ENCODE measurements at regions not wholly inside any gene's neighbourhood (a gene's known extent, or its start where the extent isn't known, plus 50 kb on each side); places are given as distances from the start of the nearest gene placed in this dataset.
"Not testable (repeated sequence)": the region's sequence is repeated elsewhere in the genome, so short reads cannot be mapped to it uniquely, and the experiment has no call there.

DNA sequence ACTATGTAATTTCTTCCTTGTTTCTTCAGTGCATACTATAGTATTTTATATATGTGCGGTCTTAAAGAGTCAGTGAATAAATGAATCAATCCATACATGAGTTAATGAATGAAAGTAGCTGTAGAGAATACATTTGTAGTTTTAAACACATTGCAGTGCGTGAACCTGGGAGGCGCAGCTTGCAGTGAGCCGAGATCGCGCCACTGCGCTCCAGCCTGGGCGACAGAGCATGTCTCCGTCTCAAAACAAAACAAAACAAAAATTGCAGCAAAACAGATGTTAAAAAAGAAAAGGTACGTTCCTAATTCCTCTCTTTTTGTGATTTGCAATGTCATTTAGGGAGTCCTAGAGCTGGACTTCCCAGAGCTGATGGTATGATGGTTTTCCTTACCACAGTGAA, 1144.8 kb upstream of the FANCL start:
- Histone ChIP-seq H3K9ac (ENCODE audit: low read depth, low read length) (no peak overlapping the region), H3K27me3 (ENCODE audit: control insufficient read depth, insufficient read depth, low read length) (no peaks in the 10 kb centered on the region), H3K9me3 (replicated peaks; ENCODE audit: low read length) (no peaks in the 10 kb centered on the region), H3K4me2 (ENCODE audit: low read length) (no peak overlapping the region), H3K4me1 (ENCODE audit: control insufficient read depth, insufficient read depth, low read length) (no peaks in the 10 kb centered on the region), H3K4me3 (ENCODE audit: low read length) (no peak overlapping the region), H3K36me3 (ENCODE audit: insufficient read depth, low read length) (no peaks in the 10 kb centered on the region)

DNA sequence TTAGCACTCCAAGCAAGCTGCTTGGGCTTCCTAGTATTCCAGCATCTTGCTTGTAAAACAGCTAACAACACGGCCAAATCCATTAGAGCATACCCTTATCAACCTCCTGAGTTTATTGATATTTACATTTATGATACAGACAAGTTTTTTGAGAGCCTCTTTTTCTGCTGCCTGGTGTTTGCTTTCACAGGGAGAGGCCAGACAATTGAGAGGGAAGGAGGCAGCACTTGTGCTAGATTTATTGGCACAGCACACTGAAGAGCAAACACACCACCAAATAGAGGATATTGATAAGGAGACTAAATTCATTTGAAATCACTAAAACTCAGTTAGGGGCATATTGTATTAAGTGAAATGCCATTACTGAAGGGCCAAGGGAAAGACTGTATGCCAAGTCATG, 1142.3 kb upstream of the FANCL start:
- Histone ChIP-seq H3K4me3 (ENCODE audit: low read length) (no peak overlapping the region), H3K27me3 (ENCODE audit: control insufficient read depth, insufficient read depth, low read length) (no peaks in the 10 kb centered on the region), H3K36me3 (ENCODE audit: insufficient read depth, low read length) (no peaks in the 10 kb centered on the region), H3K4me2 (ENCODE audit: low read length) (no peak overlapping the region), H3K4me1 (ENCODE audit: control insufficient read depth, insufficient read depth, low read length) (no peaks in the 10 kb centered on the region), H3K9me3 (replicated peaks; ENCODE audit: low read length) (no peaks in the 10 kb centered on the region), H3K9ac (ENCODE audit: low read depth, low read length) (no peak overlapping the region)

DNA sequence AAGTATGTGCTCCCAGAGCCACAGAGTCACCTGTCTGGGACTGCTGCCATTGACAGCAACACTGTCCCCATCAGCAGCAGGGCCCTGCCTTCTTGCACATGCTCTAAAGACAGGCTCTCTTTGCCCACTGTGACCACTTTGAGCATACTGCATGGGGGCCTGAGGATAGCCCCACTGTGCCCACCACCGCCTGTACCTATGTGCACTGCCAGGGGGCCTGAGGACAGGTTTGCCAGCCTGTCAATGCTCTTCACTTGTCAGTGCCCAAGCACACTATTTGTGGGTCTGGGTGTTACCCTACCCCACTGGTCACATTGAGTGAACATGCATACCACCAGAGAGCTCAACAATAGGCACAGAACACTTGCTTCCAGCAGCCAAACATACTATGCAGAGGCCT, 1137.0 kb upstream of the FANCL start:
- Histone ChIP-seq H3K4me2 (ENCODE audit: low read length) (no peak overlapping the region), H3K27me3 (ENCODE audit: control insufficient read depth, insufficient read depth, low read length) (no peaks in the 10 kb centered on the region), H3K9me3 (replicated peaks; ENCODE audit: low read length) (peaks cover 8% of the 10 kb centered on the region)

DNA sequence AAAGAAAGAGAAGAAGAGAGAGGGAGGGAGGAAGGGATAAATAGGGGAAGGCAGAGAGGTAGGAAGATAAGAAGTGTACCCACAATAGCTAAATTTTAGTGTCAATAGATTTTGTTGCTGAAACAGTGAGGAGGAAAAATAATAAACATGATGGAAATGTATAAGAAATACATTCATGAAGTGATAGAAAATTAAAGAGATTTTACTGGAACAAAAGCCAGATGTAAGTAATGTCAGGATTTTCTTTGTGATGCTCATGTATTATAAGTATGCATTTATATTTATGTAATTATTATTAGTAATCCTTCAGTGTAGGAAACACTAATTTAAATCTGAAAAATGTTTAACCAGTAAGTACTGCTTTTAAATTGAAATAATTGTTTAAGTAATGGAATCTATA, 1125.2 kb upstream of the FANCL start:
- H3K4me2 ChIP-seq (ENCODE audit: low read length), result no peak overlapping the region
- no peak overlapping the region for H3K9ac ChIP-seq (ENCODE audit: low read depth, low read length)
- no peaks in the 10 kb centered on the region for H3K27me3 ChIP-seq (ENCODE audit: control insufficient read depth, insufficient read depth, low read length)
- H3K36me3 ChIP-seq (ENCODE audit: insufficient read depth, low read length), result no peaks in the 10 kb centered on the region
- no peaks in the 10 kb centered on the region for H3K4me1 ChIP-seq (ENCODE audit: control insufficient read depth, insufficient read depth, low read length)
- no peaks in the 10 kb centered on the region for H3K9me3 ChIP-seq (replicated peaks; ENCODE audit: low read length)
- H3K4me3 ChIP-seq (ENCODE audit: low read length), result no peak overlapping the region

More for the DNA sequence above, 1137.0 kb upstream of the FANCL start:
- Histone ChIP-seq H3K9ac (ENCODE audit: low read depth, low read length) (no peak overlapping the region), H3K4me3 (ENCODE audit: low read length) (no peak overlapping the region), H3K4me1 (ENCODE audit: control insufficient read depth, insufficient read depth, low read length) (no peaks in the 10 kb centered on the region), H3K36me3 (ENCODE audit: insufficient read depth, low read length) (no peaks in the 10 kb centered on the region)

DNA sequence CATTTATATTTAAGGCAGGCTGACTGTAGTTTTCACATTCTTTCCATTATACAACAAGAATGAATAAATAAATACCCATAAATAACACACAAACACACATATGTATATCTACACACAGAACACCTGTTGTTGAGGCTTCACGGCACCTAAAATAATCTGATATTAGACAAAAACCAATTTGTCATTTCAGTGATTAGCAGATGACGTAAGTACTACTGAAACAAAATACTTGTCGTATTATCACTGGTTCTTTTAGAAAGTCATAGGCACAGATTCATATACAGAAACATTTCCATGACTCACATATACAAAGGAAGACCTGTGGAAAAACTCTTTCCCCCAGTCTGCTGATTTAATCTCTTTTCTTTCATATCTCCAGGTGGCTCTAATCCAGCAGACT, 1113.4 kb upstream of the FANCL start:
- Histone ChIP-seq H3K4me3 (ENCODE audit: low read length) (no peak overlapping the region), H3K27me3 (ENCODE audit: control insufficient read depth, insufficient read depth, low read length) (no peaks in the 10 kb centered on the region), H3K9ac (ENCODE audit: low read depth, low read length) (no peak overlapping the region), H3K9me3 (replicated peaks; ENCODE audit: low read length) (no peaks in the 10 kb centered on the region), H3K4me2 (ENCODE audit: low read length) (no peak overlapping the region), H3K4me1 (ENCODE audit: control insufficient read depth, insufficient read depth, low read length) (no peaks in the 10 kb centered on the region), H3K36me3 (ENCODE audit: insufficient read depth, low read length) (no peaks in the 10 kb centered on the region)

DNA sequence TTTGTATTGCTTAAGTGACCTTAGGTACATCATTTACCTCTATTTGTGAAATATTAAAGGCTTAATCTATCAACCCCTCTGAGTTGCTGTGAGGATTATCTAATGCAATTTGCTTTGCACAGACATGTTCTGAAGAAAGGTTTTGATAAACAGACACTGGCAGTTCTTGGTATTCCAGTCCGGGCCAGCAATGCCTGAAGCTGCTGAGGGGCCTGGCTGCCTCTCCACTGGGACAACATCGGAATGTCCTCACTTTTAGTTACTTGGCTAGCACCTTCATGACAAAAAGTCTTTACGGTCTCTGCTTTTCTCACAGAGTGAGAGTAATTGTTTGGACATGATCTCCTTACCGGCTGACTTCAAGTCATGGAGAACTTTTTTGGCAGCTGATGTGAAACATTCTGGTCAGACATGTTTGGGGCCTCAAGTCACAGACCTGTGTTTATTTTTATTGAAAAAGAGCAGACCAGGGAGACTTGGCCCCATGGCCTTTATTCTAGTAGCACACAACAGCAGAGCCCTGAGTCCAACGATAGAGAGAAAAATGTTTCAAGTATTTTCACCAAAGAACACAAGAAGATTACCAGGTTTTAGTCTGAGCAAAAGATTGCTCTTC, 1112.3 kb upstream of the FANCL start:
- H3K4me2 ChIP-seq (ENCODE audit: low read length), result no peak overlapping the region
- H3K36me3 ChIP-seq (ENCODE audit: insufficient read depth, low read length), result no peaks in the 10 kb centered on the region
- no peaks in the 10 kb centered on the region for H3K4me1 ChIP-seq (ENCODE audit: control insufficient read depth, insufficient read depth, low read length)
- no peak overlapping the region for H3K4me3 ChIP-seq (ENCODE audit: low read length)
- no peaks in the 10 kb centered on the region for H3K27me3 ChIP-seq (ENCODE audit: control insufficient read depth, insufficient read depth, low read length)
- H3K9ac ChIP-seq (ENCODE audit: low read depth, low read length), result no peak overlapping the region
- no peaks in the 10 kb centered on the region for H3K9me3 ChIP-seq (replicated peaks; ENCODE audit: low read length)

DNA sequence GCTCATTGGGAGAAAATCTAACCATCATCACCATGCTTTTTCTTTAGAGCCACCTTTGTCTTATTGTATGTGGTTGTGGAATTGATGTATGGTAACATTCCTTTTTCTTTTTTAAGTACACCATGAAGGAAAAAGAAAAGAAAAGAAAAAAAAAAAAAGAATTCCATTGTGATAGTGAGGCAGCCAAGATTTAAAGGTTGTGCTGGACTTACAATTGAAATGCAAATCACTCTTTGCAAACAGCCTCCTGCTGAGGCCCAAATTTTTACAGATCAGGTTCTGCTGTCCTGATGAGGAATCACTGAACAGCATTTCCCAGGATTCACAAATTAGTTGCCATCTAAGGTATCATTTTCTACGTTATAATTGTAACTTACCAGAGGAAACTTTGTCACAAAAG, 1101.0 kb upstream of the FANCL start:
- Histone ChIP-seq H3K9me3 (replicated peaks; ENCODE audit: low read length) (no peaks in the 10 kb centered on the region), H3K36me3 (ENCODE audit: insufficient read depth, low read length) (no peaks in the 10 kb centered on the region), H3K9ac (ENCODE audit: low read depth, low read length) (no peak overlapping the region)

DNA sequence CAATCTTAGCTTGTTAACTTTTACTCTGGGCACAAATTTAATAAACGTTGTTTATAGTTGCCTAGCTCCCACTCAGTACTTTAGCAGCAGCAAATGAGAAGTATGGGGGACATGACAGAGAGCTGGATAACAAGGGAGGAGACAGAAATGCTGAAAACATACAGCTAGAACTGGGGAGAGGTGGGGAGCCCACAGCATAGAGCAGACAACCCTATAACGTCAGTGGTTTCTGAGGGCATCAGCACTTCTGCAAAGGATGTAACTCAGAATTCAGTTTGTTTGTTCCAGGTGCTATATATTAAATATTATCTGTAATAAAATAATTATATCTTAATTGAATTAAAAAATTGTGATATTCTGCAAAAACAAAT, 1098.7 kb upstream of the FANCL start:
- H3K36me3 ChIP-seq (ENCODE audit: insufficient read depth, low read length), result no peaks in the 10 kb centered on the region
- H3K4me3 ChIP-seq (ENCODE audit: low read length), result no peak overlapping the region
- H3K4me1 ChIP-seq (ENCODE audit: control insufficient read depth, insufficient read depth, low read length), result no peaks in the 10 kb centered on the region
- H3K27me3 ChIP-seq (ENCODE audit: control insufficient read depth, insufficient read depth, low read length), result no peaks in the 10 kb centered on the region
- no peak overlapping the region for H3K9ac ChIP-seq (ENCODE audit: low read depth, low read length)
- no peak overlapping the region for H3K4me2 ChIP-seq (ENCODE audit: low read length)
- H3K9me3 ChIP-seq (replicated peaks; ENCODE audit: low read length), result no peaks in the 10 kb centered on the region

More for the DNA sequence above, 1101.0 kb upstream of the FANCL start:
- no peak overlapping the region for H3K4me3 ChIP-seq (ENCODE audit: low read length)
- no peak overlapping the region for H3K4me2 ChIP-seq (ENCODE audit: low read length)
- no peaks in the 10 kb centered on the region for H3K27me3 ChIP-seq (ENCODE audit: control insufficient read depth, insufficient read depth, low read length)
- no peaks in the 10 kb centered on the region for H3K4me1 ChIP-seq (ENCODE audit: control insufficient read depth, insufficient read depth, low read length)

DNA sequence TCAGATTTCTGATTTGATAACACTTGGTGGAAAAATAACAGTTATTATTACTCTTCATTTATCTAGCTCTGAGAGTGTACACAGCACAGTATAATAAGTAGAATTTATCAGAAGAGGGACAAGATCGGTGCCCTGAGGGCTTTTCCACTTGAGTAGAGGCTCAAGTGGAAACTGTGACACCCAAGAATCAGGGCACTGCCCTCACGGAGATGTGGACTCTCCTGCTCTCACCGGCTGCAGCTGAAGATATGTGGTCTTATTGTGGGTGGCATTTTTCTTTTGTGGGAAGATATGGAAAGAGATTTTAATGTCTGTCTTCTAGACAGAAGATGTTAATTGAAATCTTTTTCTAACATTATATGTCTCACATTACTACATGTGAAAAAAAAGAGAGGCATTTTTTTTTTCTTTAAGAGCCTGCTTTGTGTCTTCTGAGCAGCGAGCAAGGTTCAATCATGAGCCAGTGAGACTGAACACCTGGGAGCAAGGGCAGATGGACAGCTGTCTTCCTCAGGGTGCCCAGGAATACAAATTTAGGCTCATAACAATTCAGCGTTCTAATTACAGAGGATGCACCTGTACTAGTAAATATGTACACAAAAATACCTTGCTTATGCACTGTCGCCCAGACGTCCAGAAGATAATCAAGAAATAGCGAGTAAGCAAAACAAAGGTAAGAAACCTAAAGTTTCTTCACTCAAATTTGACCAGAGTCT, 1098.2 kb upstream of the FANCL start:
- Histone ChIP-seq H3K4me1 (ENCODE audit: control insufficient read depth, insufficient read depth, low read length) (no peaks in the 10 kb centered on the region), H3K4me3 (ENCODE audit: low read length) (no peak overlapping the region), H3K9ac (ENCODE audit: low read depth, low read length) (no peak overlapping the region), H3K27me3 (ENCODE audit: control insufficient read depth, insufficient read depth, low read length) (no peaks in the 10 kb centered on the region), H3K36me3 (ENCODE audit: insufficient read depth, low read length) (no peaks in the 10 kb centered on the region), H3K9me3 (replicated peaks; ENCODE audit: low read length) (no peaks in the 10 kb centered on the region), H3K4me2 (ENCODE audit: low read length) (no peak overlapping the region)

DNA sequence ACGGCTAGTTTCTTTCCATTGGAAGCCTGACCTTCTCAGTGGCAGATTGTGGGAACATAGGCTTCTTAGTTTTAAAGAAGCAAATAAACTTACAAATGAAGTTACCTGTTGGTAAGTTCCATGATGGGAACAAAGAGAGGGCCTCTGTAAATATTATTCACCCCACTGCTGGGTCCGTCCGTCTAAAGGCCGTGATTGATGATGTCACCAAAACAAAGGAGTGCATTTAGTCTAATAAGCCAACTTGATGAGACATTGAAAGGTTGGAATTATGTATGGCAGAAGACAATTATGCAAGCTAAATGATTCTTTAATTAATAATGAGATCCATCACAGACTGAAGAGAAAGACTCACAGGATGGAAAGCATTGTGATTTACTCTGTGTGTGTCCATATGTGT, 1091.9 kb upstream of the FANCL start:
- Histone ChIP-seq H3K36me3 (ENCODE audit: insufficient read depth, low read length) (no peaks in the 10 kb centered on the region), H3K4me1 (ENCODE audit: control insufficient read depth, insufficient read depth, low read length) (no peaks in the 10 kb centered on the region), H3K4me3 (ENCODE audit: low read length) (no peak overlapping the region), H3K4me2 (ENCODE audit: low read length) (no peak overlapping the region), H3K9me3 (replicated peaks; ENCODE audit: low read length) (no peaks in the 10 kb centered on the region), H3K27me3 (ENCODE audit: control insufficient read depth, insufficient read depth, low read length) (no peaks in the 10 kb centered on the region), H3K9ac (ENCODE audit: low read depth, low read length) (no peak overlapping the region)

DNA sequence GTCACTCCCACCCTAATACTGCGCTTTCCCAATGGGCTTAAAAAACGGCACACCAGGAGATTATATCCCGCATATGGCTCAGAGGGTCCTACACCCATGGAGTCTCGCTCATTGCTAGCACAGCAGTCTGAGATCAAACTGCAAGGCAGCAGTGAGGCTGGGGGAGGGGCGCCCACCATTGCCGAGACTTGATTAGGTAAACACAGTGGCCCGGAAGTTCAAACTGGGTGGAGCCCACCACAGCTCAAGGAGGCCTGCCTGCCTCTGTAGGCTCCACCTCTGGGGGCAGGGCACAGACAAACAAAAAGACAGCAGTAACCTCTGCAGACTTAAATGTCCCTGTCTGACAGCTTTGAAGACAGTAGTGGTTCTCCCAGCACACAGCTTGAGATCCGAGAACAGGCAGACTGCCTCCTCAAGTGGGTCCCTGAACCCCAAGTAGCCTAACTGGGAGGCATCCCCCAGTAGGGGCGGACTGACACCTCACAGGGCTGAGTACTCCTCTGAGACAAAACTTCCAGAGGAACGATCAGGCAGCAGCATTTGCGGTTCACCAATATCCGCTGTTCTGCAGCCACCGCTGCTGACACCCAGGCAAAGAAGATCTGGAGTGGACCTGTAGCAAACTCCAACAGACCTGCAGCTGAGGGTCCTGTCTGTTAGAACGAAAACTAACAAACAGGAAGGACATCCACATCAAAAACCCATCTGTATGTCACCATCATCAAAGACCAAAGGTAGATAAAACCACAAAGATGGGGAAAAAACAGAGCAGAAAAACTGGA, 1085.6 kb upstream of the FANCL start:
- H3K9me3 ChIP-seq (replicated peaks; ENCODE audit: low read length); H3K4me1 ChIP-seq (ENCODE audit: control insufficient read depth, insufficient read depth, low read length); H3K4me2 ChIP-seq (ENCODE audit: low read length); H3K36me3 ChIP-seq (ENCODE audit: insufficient read depth, low read length); H3K27me3 ChIP-seq (ENCODE audit: control insufficient read depth, insufficient read depth, low read length); H3K9ac ChIP-seq (ENCODE audit: low read depth, low read length); H3K4me3 ChIP-seq (ENCODE audit: low read length): not testable (repeated sequence)

Data from skeletal muscle satellite cell (primary cell).